ENCODE measurements at regions not wholly inside any gene's neighbourhood (a gene's known extent, or its start where the extent isn't known, plus 50 kb on each side); places are given as distances from the start of the nearest gene placed in this dataset.

- ATAC-seq (no peak), FAIRE-seq (no peak), DNase-seq (ENCODE audit: low read depth, low spot score) (no peak)
- intact Hi-C loops (cut with micrococcal nuclease; ENCODE audit: unreplicated experiment) (no loop called here), in situ Hi-C loops (cut with MboI) (no loop called here)
- Histone ChIP-seq H3K4me1 (ENCODE audit: control insufficient read depth, insufficient read depth, low read length) (no peaks in the 10 kb centered on the region), H3K79me2 (ENCODE audit: control insufficient read depth, insufficient read depth, low read length) (no peaks in the 10 kb centered on the region), H3K4me3 (no peak overlapping the region), H3K9ac (ENCODE audit: control insufficient read depth, insufficient read depth, low read length) (no peak overlapping the region), H3K9me3 (replicated peaks; ENCODE audit: control insufficient read depth, insufficient read depth, low read length) (no peaks in the 10 kb centered on the region), H3K27me3 (replicated peaks in 1 of 2; ENCODE audit: control insufficient read depth in 2 of 2, insufficient read depth in 2 of 2, low read length in 1 of 2) (no peaks in the 10 kb centered on the region), H3K27ac (ENCODE audit: control insufficient read depth, insufficient read depth) (no peak overlapping the region), H3K4me2 (ENCODE audit: control insufficient read depth, insufficient read depth) (no peak overlapping the region), H3K36me3 (ENCODE audit: control insufficient read depth in 2 of 2, insufficient read depth in 2 of 2, low read length in 1 of 2) (no peaks in the 10 kb centered on the region), H4K20me1 (ENCODE audit: control insufficient read depth, insufficient read depth) (no peaks in the 10 kb centered on the region), H2AFZ (ENCODE audit: control insufficient read depth, low read depth, low read length) (no peak overlapping the region)
- BruUV-seq (replicated peaks) = no TSS peak
- ChIA-PET CTCF (interaction anchor here (1.0 kb wide), 1 partner anchor 10 kb away, joined by 3 read pairs; no protein-coding TSS in a partner anchor), RAD21 (ENCODE audit: unreplicated experiment) (no interaction called here), POLR2A (no interaction called here), SMC1A (ENCODE audit: uncharacterized antibody, unreplicated experiment) (interaction anchor here (0.8 kb wide), 1 partner anchor 11 kb away, joined by 3 read pairs; no protein-coding TSS in a partner anchor)
- TF ChIP-seq NFYA (IDR thresholded peaks at IDR 0.05; ENCODE audit: borderline replicate concordance, low read depth, low read length) (no peak), RUNX3 (IDR thresholded peaks at IDR 0.05; ENCODE audit: low read length) (no peak), ZBTB33 (IDR thresholded peaks at IDR 0.05) (no peak), ZNF687 (IDR thresholded peaks at IDR 0.05) (no peak), STAT1 (conservative IDR thresholded peaks at IDR 0.05) (no peak), EED (IDR thresholded peaks at IDR 0.05; ENCODE audit: low read depth) (no peak), TARDBP (IDR thresholded peaks at IDR 0.05; ENCODE audit: borderline replicate concordance) (no peak), E2F4 (IDR thresholded peaks at IDR 0.05; ENCODE audit: low read depth, low read length) (no peak), MAX (IDR thresholded peaks at IDR 0.05; ENCODE audit: low read depth, low read length) (no peak), REST (IDR thresholded peaks at IDR 0.05; ENCODE audit: low read depth, low read length) (no peak), RAD51 (IDR thresholded peaks at IDR 0.05) (no peak), NKRF (conservative IDR thresholded peaks at IDR 0.05) (no peak), ZSCAN29 (IDR thresholded peaks at IDR 0.05) (no peak)
These were observed 458.2 kb downstream of the TMEM232 start for GRCh38 chr5:110268283-110268682.

All from GM12878 (cell line).